H1 (cell line): ENCODE measurements at regions not wholly inside any gene's neighbourhood (a gene's known extent, or its start where the extent isn't known, plus 50 kb on each side); places are given as distances from the start of the nearest gene placed in this dataset.

ENCODE experiments used
- CTCF ChIA-PET: fragments of 300-600 bp; sonication (Branson Sonifier 250); formaldehyde crosslinking; loops from one replicate; lab custom pipeline; 2021; ENCODE audit not compliant: partially characterized antibody; lab: Charles Lee
- POLR2A ChIA-PET: fragments of 300-600 bp; sonication (Branson Sonifier 250); formaldehyde crosslinking; loops from one replicate; lab custom pipeline; 2021; ENCODE audit warnings: inconsistent platforms; ENCODE audit not compliant: partially characterized antibody; lab: Charles Lee
- DNase-seq, 2 experiments: peaks; one replicate each; pipeline versions ENCODE4 v3.0.0 to v3.0.0-alpha.2; 2010 to 2022; ENCODE audit warnings: low spot score in 2 of 2, low read depth in 1 of 2, mixed read lengths in 1 of 2
- FAIRE-seq: peaks from 2 replicates; lab custom pipeline; 2011; peaks lifted over from hg19 to GRCh38; lab: Jason Lieb, UNC
- H2AFZ ChIP-seq: 2 replicates; pipeline ENCODE4 v1.8.1; 2012; ENCODE audit warnings: low read length, inconsistent platforms
- H2AK5ac ChIP-seq: 2 replicates; pipeline ENCODE4 v1.6.1; 2013; ENCODE audit warnings: low read depth, low read length
- H2BK120ac ChIP-seq: replicated peaks from 2 replicates; pipeline ENCODE3; 2013; ENCODE audit warnings: low read depth, low read length, inconsistent platforms
- H2BK12ac ChIP-seq: 2 replicates; pipeline ENCODE4 v1.6.1; 2013; ENCODE audit warnings: low read depth, low read length
- H2BK15ac ChIP-seq: 2 replicates; pipeline ENCODE4 v1.6.1; 2013; ENCODE audit warnings: low read length
- H2BK20ac ChIP-seq: 2 replicates; pipeline ENCODE4 v1.6.1; 2013; ENCODE audit warnings: low read length
- H2BK5ac ChIP-seq: 2 replicates; pipeline ENCODE4 v1.6.1; 2013; ENCODE audit warnings: low read depth, low read length
- H3K14ac ChIP-seq: 2 replicates; pipeline ENCODE4 v1.6.1; 2013; ENCODE audit warnings: inconsistent platforms; ENCODE audit not compliant: insufficient read length
- H3K18ac ChIP-seq: 2 replicates; pipeline ENCODE4 v1.6.1; 2013; ENCODE audit warnings: low read length; ENCODE audit errors: extremely low read depth
- H3K23ac ChIP-seq: 2 replicates; pipeline ENCODE4 v1.6.1; 2013; ENCODE audit warnings: inconsistent platforms; ENCODE audit not compliant: insufficient read length
- H3K23me2 ChIP-seq: 2 replicates; pipeline ENCODE4 v1.6.1; 2013; ENCODE audit warnings: low read depth, low read length
- H3K27ac ChIP-seq: 2 replicates; pipeline ENCODE4 v1.6.1; 2011; ENCODE audit warnings: low read depth, low read length, inconsistent platforms
- H3K27me3 ChIP-seq, 4 experiments: replicated peaks in 1 of 4; 1 replicate in 1 of 4; 2 replicates in 3 of 4; pipeline versions ENCODE4 v1.6.1 to v1.8.1; 2011 to 2013; ENCODE audit warnings: low read length in 3 of 4, mild to moderate bottlenecking in 3 of 4, inconsistent platforms in 2 of 4, mixed read lengths in 2 of 4, moderate library complexity in 1 of 4; ENCODE audit not compliant: control insufficient read depth in 3 of 4, insufficient read depth in 3 of 4; ENCODE audit errors: extremely low read depth in 1 of 4
- H3K36me3 ChIP-seq, 4 experiments: 2 replicates each; pipeline versions ENCODE4 v1.6.1 to v1.8.1; 2011 to 2013; ENCODE audit warnings: mild to moderate bottlenecking in 4 of 4, low read length in 3 of 4, moderate library complexity in 2 of 4, control low read depth in 1 of 4, inconsistent platforms in 1 of 4; ENCODE audit not compliant: insufficient read depth in 4 of 4, control insufficient read depth in 2 of 4
- H3K4ac ChIP-seq: replicated peaks from 2 replicates; pipeline ENCODE3; 2013; ENCODE audit warnings: low read length, low read depth, mixed read lengths, inconsistent platforms; ENCODE audit not compliant: insufficient read length
- H3K4me1 ChIP-seq, 4 experiments: replicated peaks in 1 of 4; 1 replicate in 1 of 4; 2 replicates in 3 of 4; pipeline versions ENCODE4 v1.6.1 to v1.8.1; 2011 to 2013; ENCODE audit warnings: low read length in 3 of 4, inconsistent platforms in 2 of 4, mixed read lengths in 1 of 4; ENCODE audit not compliant: insufficient read depth in 4 of 4, control insufficient read depth in 3 of 4
- H3K4me2 ChIP-seq, 2 experiments: 2 replicates each; pipeline versions ENCODE4 v1.6.1 to v1.8.1; 2011 to 2013; ENCODE audit warnings: low read depth in 2 of 2, low read length in 2 of 2, control low read depth in 1 of 2, inconsistent platforms in 1 of 2, mild to moderate bottlenecking in 1 of 2; ENCODE audit not compliant: insufficient read depth in 1 of 2
- H3K4me3 ChIP-seq, 4 experiments: fragments of 200-600, 300-600 bp in 1 of 4; sonication (generic), shearing (Covaris generic), sonication (Bioruptor Twin) in 1 of 4; 2 replicates each; pipeline versions ENCODE4 v1.5.1 to v1.8.1; 2011 to 2016; ENCODE audit warnings: low read length in 4 of 4, low read depth in 3 of 4, control low read depth in 2 of 4, inconsistent platforms in 2 of 4, mild to moderate bottlenecking in 2 of 4, mixed read lengths in 1 of 4, moderate library complexity in 1 of 4; ENCODE audit not compliant: insufficient read depth in 2 of 4; ENCODE audit errors: extremely low read depth in 1 of 4
- H3K56ac ChIP-seq: replicated peaks from 2 replicates; pipeline ENCODE3; 2013; ENCODE audit warnings: low read depth, mild to moderate bottlenecking, mixed read lengths, low read length, inconsistent platforms; ENCODE audit not compliant: insufficient read length
- H3K79me1 ChIP-seq: 2 replicates; pipeline ENCODE4 v1.6.1; 2013; ENCODE audit warnings: low read depth, low read length, control low read depth
- H3K79me2 ChIP-seq, 2 experiments: 2 replicates each; pipeline versions ENCODE4 v1.6.1 to v1.8.1; 2012 to 2013; ENCODE audit warnings: low read length in 2 of 2, mild to moderate bottlenecking in 2 of 2, inconsistent platforms in 1 of 2; ENCODE audit not compliant: insufficient read depth in 2 of 2, control insufficient read depth in 1 of 2
- H3K9ac ChIP-seq, 4 experiments: replicated peaks in 1 of 4; 1 replicate in 1 of 4; 2 replicates in 3 of 4; pipeline versions ENCODE4 v1.6.1 to v1.8.1; 2011 to 2013; ENCODE audit warnings: low read depth in 3 of 4, low read length in 3 of 4, control low read depth in 2 of 4, mild to moderate bottlenecking in 2 of 4, moderate library complexity in 2 of 4, inconsistent platforms in 1 of 4; ENCODE audit errors: extremely low read depth in 1 of 4
- H3K9me3 ChIP-seq, 2 experiments: 2 replicates each; pipeline versions ENCODE4 v1.6.1 to v1.8.1; 2012 to 2013; ENCODE audit warnings: mild to moderate bottlenecking in 2 of 2, moderate library complexity in 2 of 2, control low read depth in 1 of 2, inconsistent platforms in 1 of 2, low read depth in 1 of 2, low read length in 1 of 2, mixed read lengths in 1 of 2; ENCODE audit not compliant: insufficient read depth in 2 of 2
- H4K20me1 ChIP-seq, 2 experiments: replicated peaks in 1 of 2; 2 replicates each; pipeline versions ENCODE3 to v1.8.1; 2011 to 2013; ENCODE audit warnings: inconsistent platforms in 2 of 2, low read length in 2 of 2, mild to moderate bottlenecking in 1 of 2; ENCODE audit not compliant: insufficient read depth in 2 of 2, control insufficient read depth in 1 of 2
- H4K5ac ChIP-seq: 2 replicates; pipeline ENCODE4 v1.6.1; 2013; ENCODE audit warnings: low read length, low read depth, mixed read lengths, inconsistent platforms; ENCODE audit not compliant: insufficient read length
- H4K8ac ChIP-seq: 2 replicates; pipeline ENCODE4 v1.8.0; 2013; ENCODE audit warnings: mild to moderate bottlenecking, moderate library complexity, low read length, inconsistent platforms; ENCODE audit not compliant: insufficient read depth; ENCODE audit errors: extremely low read depth
- H4K91ac ChIP-seq: replicated peaks from 2 replicates; pipeline ENCODE3; 2013; ENCODE audit warnings: low read length, mixed read lengths, inconsistent platforms; ENCODE audit not compliant: insufficient read length
- SAP30 ChIP-seq: fragments of 300-600 bp; sonication (generic); IDR thresholded peaks from 2 replicates; pipeline ENCODE4 v1.7.1; 2012; ENCODE audit warnings: low read length, moderate library complexity, mild to moderate bottlenecking, inconsistent platforms; ENCODE audit not compliant: insufficient read depth, insufficient replicate concordance
- WGBS, 2 experiments: shearing (Covaris generic) in 1 of 2; methylation state at CpG; one replicate each; pipeline versions ENCODE4 v1.1.6 to v1.1.7; 2013 to 2015; ENCODE audit warnings: low lambda C conversion rate in 2 of 2, mixed read lengths in 2 of 2, inconsistent platforms in 1 of 2, low coverage in 1 of 2, missing lambda C conversion rate in 1 of 2; ENCODE audit not compliant: insufficient replicate concordance in 2 of 2, insufficient coverage in 1 of 2, insufficient read length in 1 of 2; ENCODE audit errors: extremely low coverage in 1 of 2, missing lambda C conversion rate in 1 of 2; 5-methylcytosine and 5-hydroxymethylcytosine counted together
- TF ChIP-seq, protein P1 (sequence below): IDR thresholded peaks from 2 replicates; pipeline ENCODE4 v1.6.1; 2012; ENCODE audit warnings: inconsistent platforms
- TF ChIP-seq, protein P2 (sequence below): IDR thresholded peaks from 2 replicates; pipeline ENCODE4 v1.6.1; 2012; ENCODE audit warnings: low read length, inconsistent platforms
- TF ChIP-seq, protein P3 (sequence below): IDR thresholded peaks from 2 replicates; pipeline ENCODE4 v1.6.1; 2012; ENCODE audit warnings: inconsistent platforms

DNA sequence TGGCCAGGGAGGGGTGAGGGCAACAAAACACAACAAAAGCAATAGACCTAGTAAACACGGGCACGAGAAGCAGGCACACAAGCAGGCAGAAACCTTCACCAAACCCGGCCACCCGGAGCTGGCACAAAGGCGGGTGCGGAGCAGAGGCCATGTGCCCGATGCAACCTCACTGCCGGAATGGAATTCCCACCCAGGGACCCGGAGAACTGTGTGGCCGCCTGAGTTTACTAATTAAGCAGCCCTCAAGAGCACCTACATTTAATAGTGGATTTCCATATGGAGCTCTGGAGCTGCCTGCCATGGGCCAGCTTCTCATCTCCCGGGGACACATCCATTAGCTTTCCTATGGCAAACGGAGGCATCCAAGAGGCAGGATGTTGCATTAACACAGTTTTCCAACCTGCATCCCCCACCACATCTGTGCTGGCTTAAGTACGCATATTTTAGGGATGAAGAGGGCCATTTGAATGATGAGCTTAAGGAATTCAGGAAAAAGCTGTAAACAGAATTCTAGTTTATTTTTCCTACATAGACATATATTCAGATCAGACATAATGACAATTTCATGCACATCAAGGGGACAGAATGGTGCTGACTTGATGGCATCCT, 104.5 kb upstream of the SMIM21 start:
- Histone ChIP-seq H3K9ac (no peak overlapping the region), H3K23me2 (no peaks in the 10 kb centered on the region), H4K20me1 (no peaks in the 10 kb centered on the region), H4K91ac (no peak overlapping the region), H2AFZ (peak overlapping the region; percentile 85; the same call in 1 of the 2 replicates), H3K36me3 (no peaks in the 10 kb centered on the region), H3K9me3 (no peaks in the 10 kb centered on the region), H3K27ac (no peak overlapping the region), H2BK15ac (no peak overlapping the region), H3K4me1 (no peaks in the 10 kb centered on the region), H3K79me2 (no peaks in the 10 kb centered on the region), H2BK12ac (no peak overlapping the region), H3K4me3 (no peak overlapping the region), H2BK5ac (no peak overlapping the region), H3K23ac (no peak overlapping the region), H3K27me3 (no peaks in the 10 kb centered on the region), H2BK20ac (no peak overlapping the region), H3K14ac (no peak overlapping the region), H3K56ac (no peak overlapping the region), H2AK5ac (no peak overlapping the region), H4K8ac (no peak overlapping the region; the same call in 1 of the 2 replicates), H3K79me1 (no peaks in the 10 kb centered on the region), H4K5ac (no peak overlapping the region), H3K4ac (no peak overlapping the region), H3K18ac (no peak overlapping the region), H3K4me2 (no peak overlapping the region), H2BK120ac (no peak overlapping the region)
- no peak for TF ChIP-seq SAP30
- TF ChIP-seq, protein P1, sequence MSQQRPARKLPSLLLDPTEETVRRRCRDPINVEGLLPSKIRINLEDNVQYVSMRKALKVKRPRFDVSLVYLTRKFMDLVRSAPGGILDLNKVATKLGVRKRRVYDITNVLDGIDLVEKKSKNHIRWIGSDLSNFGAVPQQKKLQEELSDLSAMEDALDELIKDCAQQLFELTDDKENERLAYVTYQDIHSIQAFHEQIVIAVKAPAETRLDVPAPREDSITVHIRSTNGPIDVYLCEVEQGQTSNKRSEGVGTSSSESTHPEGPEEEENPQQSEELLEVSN, result peak; percentile 50; the same call in 1 of the 2 replicates
- TF ChIP-seq, protein P2, sequence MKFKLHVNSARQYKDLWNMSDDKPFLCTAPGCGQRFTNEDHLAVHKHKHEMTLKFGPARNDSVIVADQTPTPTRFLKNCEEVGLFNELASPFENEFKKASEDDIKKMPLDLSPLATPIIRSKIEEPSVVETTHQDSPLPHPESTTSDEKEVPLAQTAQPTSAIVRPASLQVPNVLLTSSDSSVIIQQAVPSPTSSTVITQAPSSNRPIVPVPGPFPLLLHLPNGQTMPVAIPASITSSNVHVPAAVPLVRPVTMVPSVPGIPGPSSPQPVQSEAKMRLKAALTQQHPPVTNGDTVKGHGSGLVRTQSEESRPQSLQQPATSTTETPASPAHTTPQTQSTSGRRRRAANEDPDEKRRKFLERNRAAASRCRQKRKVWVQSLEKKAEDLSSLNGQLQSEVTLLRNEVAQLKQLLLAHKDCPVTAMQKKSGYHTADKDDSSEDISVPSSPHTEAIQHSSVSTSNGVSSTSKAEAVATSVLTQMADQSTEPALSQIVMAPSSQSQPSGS, result no peak
- TF ChIP-seq, protein P3, sequence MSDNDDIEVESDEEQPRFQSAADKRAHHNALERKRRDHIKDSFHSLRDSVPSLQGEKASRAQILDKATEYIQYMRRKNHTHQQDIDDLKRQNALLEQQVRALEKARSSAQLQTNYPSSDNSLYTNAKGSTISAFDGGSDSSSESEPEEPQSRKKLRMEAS, result peak; percentile 27; the same call in 1 of the 2 replicates
- WGBS, 2 experiments, result 88% methylated on average over 13 of the region's 13 CpGs; no CpG with 5 or more reads in 1 of the 2 experiments
- ChIA-PET CTCF (interaction anchor here (1.8 kb wide), 1 partner anchor 15 kb away, joined by 5 read pairs; no protein-coding TSS in a partner anchor), POLR2A (no interaction called here)
- DNase-seq (no peak), FAIRE-seq (no peak)
